ENCODE measurements at regions not wholly inside any gene's neighbourhood (a gene's known extent, or its start where the extent isn't known, plus 50 kb on each side); places are given as distances from the start of the nearest gene placed in this dataset.
"Not testable (repeated sequence)": the region's sequence is repeated elsewhere in the genome, so short reads cannot be mapped to it uniquely, and the experiment has no call there.

GRCh38 chr10:89944138-89944537 lies 242.7 kb downstream of the KIF20B start:
- DNase-seq (ENCODE audit: low read depth in 2 of 3, low spot score in 2 of 3), result no peak

GRCh38 chr10:89946106-89946505 lies 244.7 kb downstream of the KIF20B start:
- DNase-seq (ENCODE audit: low read depth in 2 of 3, low spot score in 2 of 3), result peak in 2 of 3 donors; percentile 2 to 16

- DNase-seq (ENCODE audit: low read depth in 2 of 3, low spot score in 2 of 3), result no peak
Measured at GRCh38 chr10:89949496-89949895, 248.1 kb downstream of the KIF20B start.

GRCh38 chr10:89952325-89952724 lies 250.9 kb downstream of the KIF20B start:
- no peak for DNase-seq (ENCODE audit: low read depth in 2 of 3, low spot score in 2 of 3)

- no peak for DNase-seq (ENCODE audit: low read depth in 2 of 3, low spot score in 2 of 3)
Measured at GRCh38 chr10:89952751-89953150, 251.4 kb downstream of the KIF20B start.

- no peak for DNase-seq (ENCODE audit: low read depth in 2 of 3, low spot score in 2 of 3)
Measured at GRCh38 chr10:89954061-89954460, 252.7 kb downstream of the KIF20B start.

- DNase-seq (ENCODE audit: low read depth in 2 of 3, low spot score in 2 of 3), result no peak
Measured at GRCh38 chr10:89954787-89955566, 253.6 kb downstream of the KIF20B start.

- no peak for DNase-seq (ENCODE audit: low read depth in 2 of 3, low spot score in 2 of 3)
Measured at GRCh38 chr10:89959433-89960110, 258.2 kb downstream of the KIF20B start.

GRCh38 chr10:89963451-89964102 lies 262.2 kb downstream of the KIF20B start:
- no peak for DNase-seq (ENCODE audit: low read depth in 2 of 3, low spot score in 2 of 3)

GRCh38 chr10:89966211-89966610 lies 264.8 kb downstream of the KIF20B start:
- DNase-seq (ENCODE audit: low read depth in 2 of 3, low spot score in 2 of 3), result no peak

GRCh38 chr10:89973326-89973725 lies 271.9 kb downstream of the KIF20B start:
- no peak for DNase-seq (ENCODE audit: low read depth in 2 of 3, low spot score in 2 of 3)

- DNase-seq (ENCODE audit: low read depth in 2 of 3, low spot score in 2 of 3), result no peak
Measured at GRCh38 chr10:89975071-89975470, 273.7 kb downstream of the KIF20B start.

- DNase-seq (ENCODE audit: low read depth in 2 of 3, low spot score in 2 of 3), result no peak
Measured at GRCh38 chr10:89975771-89976170, 274.4 kb downstream of the KIF20B start.

GRCh38 chr10:89978081-89978480 lies 276.7 kb downstream of the KIF20B start:
- DNase-seq (ENCODE audit: low read depth in 2 of 3, low spot score in 2 of 3), result no peak

GRCh38 chr10:89979726-89980125 lies 278.3 kb downstream of the KIF20B start:
- no peak for DNase-seq (ENCODE audit: low read depth in 2 of 3, low spot score in 2 of 3)

GRCh38 chr10:89980166-89980565 lies 278.8 kb downstream of the KIF20B start:
- DNase-seq (ENCODE audit: low read depth in 2 of 3, low spot score in 2 of 3), result no peak

GRCh38 chr10:89981891-89982290 lies 280.5 kb downstream of the KIF20B start:
- no peak for DNase-seq (ENCODE audit: low read depth in 2 of 3, low spot score in 2 of 3)

GRCh38 chr10:89985446-89985845 lies 284.1 kb downstream of the KIF20B start:
- no peak for DNase-seq (ENCODE audit: low read depth in 2 of 3, low spot score in 2 of 3)

GRCh38 chr10:89988361-89988760 lies 287.0 kb downstream of the KIF20B start:
- DNase-seq (ENCODE audit: low read depth in 2 of 3, low spot score in 2 of 3), result not testable (repeated sequence)

- no peak for DNase-seq (ENCODE audit: low read depth in 2 of 3, low spot score in 2 of 3)
Measured at GRCh38 chr10:89992575-89992974, 291.2 kb downstream of the KIF20B start.

- DNase-seq (ENCODE audit: low read depth in 2 of 3, low spot score in 2 of 3), result no peak
Measured at GRCh38 chr10:90007226-90007625, 305.8 kb downstream of the KIF20B start.

- not testable (repeated sequence) for DNase-seq (ENCODE audit: low read depth in 2 of 3, low spot score in 2 of 3)
Measured at GRCh38 chr10:90011281-90011680, 309.9 kb downstream of the KIF20B start.

Data from hematopoietic multipotent progenitor cell (in vitro differentiated cells).